Activated CD4-positive, alpha-beta T cell treated with anti-CD3 and anti-CD28 coated beads, Interleukin-2, amount 10 ng/mL, durations not matched to agents 24 days and 14 days (primary cell): ENCODE measurements at regions not wholly inside any gene's neighbourhood (a gene's known extent, or its start where the extent isn't known, plus 50 kb on each side); places are given as distances from the start of the nearest gene placed in this dataset.

Experiments
- DNase-seq: peaks from one replicate; pipeline ENCODE4 v3.0.0; 2022
- H3K27ac Mint-ChIP-seq: one replicate; pipeline ENCODE4 v1.8.0; 2022; ENCODE audit warnings: mild to moderate bottlenecking, mixed read lengths
- H3K27me3 Mint-ChIP-seq: one replicate; pipeline ENCODE4 v1.8.0; 2022; ENCODE audit warnings: mixed read lengths
- H3K36me3 Mint-ChIP-seq: one replicate; pipeline ENCODE4 v1.8.0; 2022; ENCODE audit warnings: low read depth, mild to moderate bottlenecking, mixed read lengths
- H3K4me1 Mint-ChIP-seq: one replicate; pipeline ENCODE4 v1.8.0; 2021; ENCODE audit warnings: mixed read lengths
- H3K4me3 Mint-ChIP-seq: one replicate; pipeline ENCODE4 v1.8.0; 2022; ENCODE audit warnings: mild to moderate bottlenecking, moderate library complexity, mixed read lengths
- H3K9me3 Mint-ChIP-seq: one replicate; pipeline ENCODE4 v1.8.0; 2021; ENCODE audit warnings: mixed read lengths
- intact Hi-C: fragments of 100-400 bp; cut with micrococcal nuclease; formaldehyde crosslinking; loops from one replicate; pipeline ENCODE4 v1.15.1; 2023

- Mint-ChIP-seq H3K9me3 (no peaks in the 10 kb centered on the region), H3K36me3 (no peaks in the 10 kb centered on the region), H3K4me3 (no peak overlapping the region), H3K27me3 (no peaks in the 10 kb centered on the region), H3K4me1 (no peaks in the 10 kb centered on the region), H3K27ac (no peak overlapping the region)
- DNase-seq: no peak
- intact Hi-C loops: no loop called here
Measured at GRCh38 chr7:33727315-33727714, 178.0 kb upstream of the BMPER start.

- no peaks in the 10 kb centered on the region for H3K4me1 Mint-ChIP-seq
- H3K27ac Mint-ChIP-seq: no peak overlapping the region
- no peak overlapping the region for H3K4me3 Mint-ChIP-seq
- no peaks in the 10 kb centered on the region for H3K27me3 Mint-ChIP-seq
- H3K9me3 Mint-ChIP-seq: no peaks in the 10 kb centered on the region
- intact Hi-C loops: no loop called here
- H3K36me3 Mint-ChIP-seq: no peaks in the 10 kb centered on the region
- no peak for DNase-seq
Measured at GRCh38 chr7:33728873-33729551, 176.3 kb upstream of the BMPER start.

DNA sequence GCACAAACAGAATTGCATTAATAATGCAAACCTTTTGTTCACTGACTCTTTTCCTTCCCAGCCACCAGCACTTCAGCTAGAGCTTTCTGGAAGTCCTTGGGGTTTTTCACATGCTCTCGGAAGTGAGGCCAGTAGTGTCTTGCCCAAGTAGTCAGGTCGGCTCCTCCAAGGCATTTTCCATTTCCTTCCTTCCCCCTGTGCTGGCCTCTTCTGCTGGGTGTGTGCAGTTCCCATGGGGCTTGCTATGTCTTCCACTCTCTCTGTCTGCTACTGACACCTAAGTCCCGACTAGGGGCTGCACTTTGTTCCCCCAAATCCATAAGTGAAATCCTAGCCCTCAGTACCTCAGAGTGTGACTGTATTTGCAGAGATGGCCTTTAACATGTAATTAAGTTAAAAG lies 175.6 kb upstream of the BMPER start:
- Mint-ChIP-seq H3K4me1 (no peaks in the 10 kb centered on the region), H3K9me3 (no peaks in the 10 kb centered on the region), H3K27ac (no peak overlapping the region), H3K27me3 (no peaks in the 10 kb centered on the region), H3K36me3 (no peaks in the 10 kb centered on the region), H3K4me3 (no peak overlapping the region)
- intact Hi-C loops: no loop called here
- no peak for DNase-seq

GRCh38 chr7:33730958-33731357 lies 174.4 kb upstream of the BMPER start:
- H3K36me3 Mint-ChIP-seq: no peaks in the 10 kb centered on the region
- intact Hi-C loops: no loop called here
- H3K27ac Mint-ChIP-seq: no peak overlapping the region
- no peaks in the 10 kb centered on the region for H3K4me1 Mint-ChIP-seq
- DNase-seq: no peak
- no peaks in the 10 kb centered on the region for H3K9me3 Mint-ChIP-seq
- H3K4me3 Mint-ChIP-seq: no peak overlapping the region
- H3K27me3 Mint-ChIP-seq: no peaks in the 10 kb centered on the region

DNA sequence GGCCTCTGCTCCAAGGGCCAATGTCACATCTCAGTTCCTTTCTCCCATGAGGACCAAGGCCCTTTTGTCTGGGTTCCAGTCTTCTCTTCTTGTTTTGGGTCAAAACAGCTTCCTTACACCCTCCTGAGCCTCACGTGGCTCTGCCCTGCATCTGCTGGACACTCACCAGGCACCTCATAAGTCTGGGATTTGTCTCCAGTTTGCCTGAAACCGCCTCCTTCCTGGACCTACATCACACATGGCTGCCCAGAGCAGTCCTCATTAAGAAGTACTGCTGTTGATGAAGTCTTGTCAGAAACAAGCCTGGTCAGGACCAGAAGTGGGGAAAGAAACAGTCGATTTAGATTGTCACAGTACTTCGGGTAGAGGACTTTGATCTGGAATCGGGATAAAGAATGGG lies 173.4 kb upstream of the BMPER start:
- Mint-ChIP-seq H3K9me3 (no peaks in the 10 kb centered on the region), H3K27ac (no peak overlapping the region), H3K4me1 (no peaks in the 10 kb centered on the region), H3K27me3 (no peaks in the 10 kb centered on the region), H3K36me3 (no peaks in the 10 kb centered on the region), H3K4me3 (no peak overlapping the region)
- intact Hi-C loops: no loop called here
- no peak for DNase-seq

- Mint-ChIP-seq H3K4me1 (no peaks in the 10 kb centered on the region), H3K27ac (no peak overlapping the region), H3K27me3 (no peaks in the 10 kb centered on the region), H3K4me3 (no peak overlapping the region), H3K9me3 (no peaks in the 10 kb centered on the region), H3K36me3 (no peaks in the 10 kb centered on the region)
- DNase-seq: no peak
- intact Hi-C loops: no loop called here
Measured at GRCh38 chr7:33732462-33732861, 172.9 kb upstream of the BMPER start.

GRCh38 chr7:33733870-33734650 lies 171.3 kb upstream of the BMPER start:
- Mint-ChIP-seq H3K4me1 (no peaks in the 10 kb centered on the region), H3K36me3 (no peaks in the 10 kb centered on the region), H3K9me3 (no peaks in the 10 kb centered on the region), H3K4me3 (no peak overlapping the region), H3K27me3 (no peaks in the 10 kb centered on the region), H3K27ac (no peak overlapping the region)
- intact Hi-C loops: no loop called here
- no peak for DNase-seq

- Mint-ChIP-seq H3K4me3 (no peak overlapping the region), H3K27me3 (no peaks in the 10 kb centered on the region), H3K27ac (no peak overlapping the region), H3K4me1 (no peaks in the 10 kb centered on the region), H3K36me3 (no peaks in the 10 kb centered on the region), H3K9me3 (no peaks in the 10 kb centered on the region)
- DNase-seq: no peak
- intact Hi-C loops: no loop called here
Measured at GRCh38 chr7:33735403-33735802, 169.9 kb upstream of the BMPER start.

GRCh38 chr7:33736521-33737221 lies 168.7 kb upstream of the BMPER start:
- H3K36me3 Mint-ChIP-seq: no peaks in the 10 kb centered on the region
- H3K4me1 Mint-ChIP-seq: no peaks in the 10 kb centered on the region

DNA sequence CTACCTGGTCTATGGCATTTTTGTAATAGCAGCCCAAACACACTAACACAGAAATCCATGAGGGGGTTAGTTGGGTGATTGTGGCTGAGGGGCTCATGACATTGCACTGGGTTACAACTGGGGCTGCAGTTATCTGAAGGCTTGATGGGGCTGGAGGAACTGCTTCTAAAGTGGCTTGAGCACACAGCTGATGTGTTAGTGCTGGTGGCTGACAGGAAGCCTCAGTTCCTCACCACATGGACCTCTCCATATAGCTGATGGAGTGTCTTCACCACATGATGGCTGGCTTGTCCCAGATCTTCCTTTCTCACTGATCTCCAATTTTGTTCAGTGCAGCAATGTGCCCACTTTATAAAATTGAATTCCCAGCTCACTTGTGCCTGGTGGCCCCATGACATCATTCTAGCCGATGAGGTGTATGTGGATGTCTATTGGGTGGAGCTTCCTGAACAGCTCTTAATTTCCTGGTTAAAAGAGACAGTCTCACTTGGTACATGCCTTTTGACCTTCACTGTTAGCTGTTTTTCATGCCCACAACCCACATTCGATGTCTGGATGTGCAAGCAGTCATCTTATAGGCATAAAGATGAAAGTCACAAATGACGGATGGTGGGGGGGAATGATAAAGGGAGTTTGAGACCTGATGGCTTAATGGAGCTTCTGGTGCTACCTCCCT lies 166.9 kb upstream of the BMPER start:
- H3K9me3 Mint-ChIP-seq: no peaks in the 10 kb centered on the region
- H3K4me3 Mint-ChIP-seq: no peak overlapping the region
- intact Hi-C loops: no loop called here
- DNase-seq: no peak
- no peaks in the 10 kb centered on the region for H3K36me3 Mint-ChIP-seq
- H3K4me1 Mint-ChIP-seq: no peaks in the 10 kb centered on the region
- no peaks in the 10 kb centered on the region for H3K27me3 Mint-ChIP-seq
- H3K27ac Mint-ChIP-seq: no peak overlapping the region

More at GRCh38 chr7:33736521-33737221, 168.7 kb upstream of the BMPER start:
- no peaks in the 10 kb centered on the region for H3K27me3 Mint-ChIP-seq
- no peaks in the 10 kb centered on the region for H3K9me3 Mint-ChIP-seq
- intact Hi-C loops: no loop called here
- no peak overlapping the region for H3K27ac Mint-ChIP-seq
- DNase-seq: no peak
- no peak overlapping the region for H3K4me3 Mint-ChIP-seq

- Mint-ChIP-seq H3K36me3 (no peaks in the 10 kb centered on the region), H3K9me3 (no peaks in the 10 kb centered on the region), H3K27ac (no peak overlapping the region), H3K27me3 (no peaks in the 10 kb centered on the region), H3K4me1 (no peaks in the 10 kb centered on the region), H3K4me3 (no peak overlapping the region)
- no peak for DNase-seq
- intact Hi-C loops: no loop called here
Measured at GRCh38 chr7:33739286-33739685, 166.1 kb upstream of the BMPER start.

GRCh38 chr7:33742521-33742920 lies 162.8 kb upstream of the BMPER start:
- DNase-seq: no peak
- no peaks in the 10 kb centered on the region for H3K4me1 Mint-ChIP-seq
- H3K4me3 Mint-ChIP-seq: no peak overlapping the region
- intact Hi-C loops: loop anchor here (10.0 kb wide), 1 partner anchor 558 kb away; no protein-coding TSS in a partner anchor
- no peaks in the 10 kb centered on the region for H3K36me3 Mint-ChIP-seq
- no peak overlapping the region for H3K27ac Mint-ChIP-seq
- no peaks in the 10 kb centered on the region for H3K9me3 Mint-ChIP-seq
- no peaks in the 10 kb centered on the region for H3K27me3 Mint-ChIP-seq

- no peak overlapping the region for H3K4me3 Mint-ChIP-seq
- H3K27ac Mint-ChIP-seq: no peak overlapping the region
- H3K4me1 Mint-ChIP-seq: no peaks in the 10 kb centered on the region
- H3K36me3 Mint-ChIP-seq: no peaks in the 10 kb centered on the region
- intact Hi-C loops: loop anchor here (10.0 kb wide), 1 partner anchor 558 kb away; no protein-coding TSS in a partner anchor
- no peaks in the 10 kb centered on the region for H3K9me3 Mint-ChIP-seq
- no peak for DNase-seq
- H3K27me3 Mint-ChIP-seq: no peaks in the 10 kb centered on the region
Measured at GRCh38 chr7:33742999-33743587, 162.2 kb upstream of the BMPER start.
